SJCRH30 (cell line): ENCODE measurements at regions not wholly inside any gene's neighbourhood (a gene's known extent, or its start where the extent isn't known, plus 50 kb on each side); places are given as distances from the start of the nearest gene placed in this dataset.
A peak's percentile ranks its signal among the peaks of the same experiment; 100 is the strongest.

ENCODE experiments used
- DNase-seq, 2 experiments: peaks; one replicate each; pipeline ENCODE4 v3.0.0-alpha.2; 2015 to 2020
- H3K27ac ChIP-seq: fragments of 250-450 bp; sonication (Bioruptor Pico); 2 replicates; pipeline ENCODE4 v1.5.1; 2020; ENCODE audit warnings: mild to moderate bottlenecking, moderate library complexity
- H3K27me3 ChIP-seq: fragments of 250-450 bp; sonication (Bioruptor Pico); 2 replicates; pipeline ENCODE4 v1.5.1; 2020; ENCODE audit warnings: mild to moderate bottlenecking, moderate library complexity
- H3K36me3 ChIP-seq: fragments of 250-450 bp; sonication (Bioruptor Pico); 2 replicates; pipeline ENCODE4 v1.5.1; 2020; ENCODE audit warnings: mild to moderate bottlenecking, moderate library complexity
- H3K4me1 ChIP-seq: fragments of 250-450 bp; sonication (Bioruptor Pico); 2 replicates; pipeline ENCODE4 v1.5.1; 2020; ENCODE audit warnings: mild to moderate bottlenecking, moderate library complexity
- H3K4me3 ChIP-seq: fragments of 250-450 bp; sonication (Bioruptor Pico); 2 replicates; pipeline ENCODE4 v1.5.1; 2020; ENCODE audit warnings: mild to moderate bottlenecking, moderate library complexity
- H3K9me3 ChIP-seq: fragments of 250-450 bp; sonication (Bioruptor Pico); replicated peaks from 2 replicates; pipeline ENCODE4 v1.5.1; 2020; ENCODE audit warnings: mild to moderate bottlenecking, moderate library complexity

DNA sequence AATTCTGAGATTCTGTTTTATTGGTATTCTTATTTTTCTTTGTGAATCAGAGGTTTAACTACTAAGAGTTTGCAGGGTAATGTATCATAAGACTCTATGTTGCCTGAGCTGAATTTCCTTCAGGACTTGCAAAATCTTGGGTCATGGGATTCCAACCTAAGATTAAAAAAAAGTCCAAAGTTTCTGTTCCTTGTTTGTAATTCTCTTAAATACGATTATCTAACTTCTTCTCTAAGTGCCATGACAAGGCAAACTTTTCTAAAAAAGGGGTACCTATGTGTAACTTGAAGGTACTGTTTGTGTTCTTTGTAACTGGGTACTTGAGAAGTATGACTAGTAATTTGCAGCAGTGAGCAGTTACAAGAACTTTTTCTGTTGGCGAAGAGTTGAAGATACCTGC is 181.3 kb upstream of the ZEB2 start:
- no peak overlapping the region for H3K4me3 ChIP-seq
- no peaks in the 10 kb centered on the region for H3K9me3 ChIP-seq
- no peak for DNase-seq
- H3K27me3 ChIP-seq, result no peaks in the 10 kb centered on the region
- H3K36me3 ChIP-seq, result no peaks in the 10 kb centered on the region
- 0 out of 2 replicates have a peak, but pooled peaks cover 3% of the 10 kb centered on the region for H3K4me1 ChIP-seq
- no peak overlapping the region for H3K27ac ChIP-seq

DNA sequence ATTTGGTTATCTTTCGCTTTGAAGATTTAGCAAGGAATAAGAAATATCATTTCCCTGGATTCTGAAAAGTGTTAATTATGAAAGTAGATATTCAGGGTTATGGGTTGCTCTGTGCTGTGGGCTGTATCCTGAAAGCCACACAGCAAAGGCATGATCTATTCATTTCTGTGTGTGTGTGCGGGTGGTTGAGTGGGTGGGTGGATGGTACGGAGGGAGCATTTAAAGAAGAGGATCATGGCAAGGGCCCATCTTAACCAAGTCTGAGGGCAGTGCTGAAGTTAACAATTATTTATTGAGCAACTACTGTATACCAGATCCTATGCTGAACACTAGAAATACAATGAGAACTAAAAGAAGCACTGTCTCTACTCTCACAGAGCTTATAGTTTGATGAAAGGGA is 178.2 kb upstream of the ZEB2 start:
- Histone ChIP-seq H3K4me1 (no peaks in the 10 kb centered on the region), H3K27ac (no peak overlapping the region), H3K4me3 (no peak overlapping the region), H3K36me3 (no peaks in the 10 kb centered on the region), H3K27me3 (no peaks in the 10 kb centered on the region), H3K9me3 (no peaks in the 10 kb centered on the region)
- no peak for DNase-seq

- H3K4me3 ChIP-seq, result no peak overlapping the region
- H3K27ac ChIP-seq, result no peak overlapping the region
- no peak for DNase-seq
- H3K27me3 ChIP-seq, result no peaks in the 10 kb centered on the region
- no peaks in the 10 kb centered on the region for H3K4me1 ChIP-seq
- H3K36me3 ChIP-seq, result no peaks in the 10 kb centered on the region
- H3K9me3 ChIP-seq, result no peaks in the 10 kb centered on the region
Measured at GRCh38 chr2:144695657-144696056, 175.7 kb upstream of the ZEB2 start.

DNA sequence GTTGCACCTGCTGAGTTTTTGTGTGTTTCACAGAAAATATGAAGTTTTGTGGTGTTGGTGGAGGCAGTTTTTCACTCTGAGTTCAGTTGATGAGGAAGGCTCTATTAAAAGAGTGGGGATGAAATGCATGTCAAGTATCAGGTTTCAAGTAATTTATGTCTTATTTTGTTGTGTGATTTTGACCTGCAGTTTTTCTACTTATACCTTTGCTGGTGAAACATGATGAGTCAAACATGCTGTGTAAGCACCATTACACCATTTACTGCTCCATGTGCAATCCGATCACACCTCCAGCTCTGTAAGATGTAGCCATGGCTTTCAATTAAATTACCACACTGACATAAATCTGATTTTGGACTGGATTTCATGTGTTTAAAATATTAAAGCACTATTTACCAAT is 174.5 kb upstream of the ZEB2 start:
- H3K4me3 ChIP-seq, result no peak overlapping the region
- no peak overlapping the region for H3K27ac ChIP-seq

GRCh38 chr2:144693179-144693578 is 173.3 kb upstream of the ZEB2 start:
- Histone ChIP-seq H3K4me1 (no peaks in the 10 kb centered on the region), H3K36me3 (no peaks in the 10 kb centered on the region)
- no peak for DNase-seq

More for the DNA sequence above, 174.5 kb upstream of the ZEB2 start:
- H3K9me3 ChIP-seq, result no peaks in the 10 kb centered on the region
- H3K36me3 ChIP-seq, result no peaks in the 10 kb centered on the region
- DNase-seq, result no peak
- no peaks in the 10 kb centered on the region for H3K27me3 ChIP-seq
- no peaks in the 10 kb centered on the region for H3K4me1 ChIP-seq

GRCh38 chr2:144692661-144693060 is 172.7 kb upstream of the ZEB2 start:
- no peak overlapping the region for H3K4me3 ChIP-seq
- no peak overlapping the region for H3K27ac ChIP-seq
- no peaks in the 10 kb centered on the region for H3K9me3 ChIP-seq
- no peaks in the 10 kb centered on the region for H3K36me3 ChIP-seq
- no peaks in the 10 kb centered on the region for H3K27me3 ChIP-seq
- no peak for DNase-seq
- no peaks in the 10 kb centered on the region for H3K4me1 ChIP-seq

More at GRCh38 chr2:144693179-144693578, 173.3 kb upstream of the ZEB2 start:
- Histone ChIP-seq H3K27me3 (no peaks in the 10 kb centered on the region), H3K4me3 (no peak overlapping the region), H3K9me3 (no peaks in the 10 kb centered on the region), H3K27ac (no peak overlapping the region)

DNA sequence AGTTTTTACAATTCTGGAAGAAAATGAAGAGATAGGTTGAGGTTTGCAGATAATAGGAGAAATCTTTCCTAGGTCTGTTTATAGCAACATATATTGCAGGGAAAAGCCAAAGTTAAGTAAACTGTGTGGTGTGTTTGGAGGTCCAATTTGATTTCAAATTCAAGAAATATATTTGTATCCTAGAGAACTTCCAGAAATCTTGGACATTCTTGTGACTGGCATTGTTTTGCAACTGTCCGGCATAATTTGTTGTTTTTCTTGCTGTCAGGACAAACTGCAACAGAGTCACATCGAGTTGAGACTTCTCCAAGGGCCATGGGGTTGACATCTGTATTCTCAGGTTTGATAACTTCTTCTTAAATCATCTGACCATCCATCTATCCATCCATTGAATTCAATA is 170.9 kb upstream of the ZEB2 start:
- DNase-seq, result no peak
- no peak overlapping the region for H3K27ac ChIP-seq
- no peaks in the 10 kb centered on the region for H3K27me3 ChIP-seq
- no peaks in the 10 kb centered on the region for H3K4me1 ChIP-seq
- no peaks in the 10 kb centered on the region for H3K9me3 ChIP-seq
- no peaks in the 10 kb centered on the region for H3K36me3 ChIP-seq
- no peak overlapping the region for H3K4me3 ChIP-seq

- DNase-seq, result no peak
- Histone ChIP-seq H3K4me3 (no peak overlapping the region), H3K27me3 (no peaks in the 10 kb centered on the region), H3K9me3 (no peaks in the 10 kb centered on the region), H3K27ac (no peak overlapping the region), H3K4me1 (no peaks in the 10 kb centered on the region), H3K36me3 (no peaks in the 10 kb centered on the region)
Measured at GRCh38 chr2:144686518-144687215, 166.7 kb upstream of the ZEB2 start.

DNA sequence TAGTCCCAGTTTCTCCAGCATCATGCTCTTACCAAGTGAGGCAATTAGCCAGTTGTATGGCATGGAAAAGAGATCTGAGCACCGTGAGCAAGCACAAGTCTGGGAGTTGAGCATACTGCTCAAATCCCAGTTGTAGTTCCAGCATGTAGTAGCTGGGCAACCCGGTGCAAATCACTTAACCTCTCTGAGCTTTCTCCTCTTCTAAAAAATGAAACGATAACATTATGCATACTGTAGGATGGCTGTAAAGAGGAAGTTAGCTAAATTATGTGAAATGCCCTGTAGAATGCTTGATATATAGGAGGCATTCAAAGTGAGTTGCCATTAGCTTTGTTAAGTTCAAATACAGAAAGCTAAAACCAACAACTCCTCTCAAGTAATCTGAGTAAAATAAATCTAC is 164.0 kb upstream of the ZEB2 start:
- DNase-seq, result no peak
- Histone ChIP-seq H3K4me1 (no peaks in the 10 kb centered on the region), H3K27me3 (no peaks in the 10 kb centered on the region), H3K36me3 (no peaks in the 10 kb centered on the region), H3K9me3 (no peaks in the 10 kb centered on the region), H3K4me3 (no peak overlapping the region), H3K27ac (no peak overlapping the region)

DNA sequence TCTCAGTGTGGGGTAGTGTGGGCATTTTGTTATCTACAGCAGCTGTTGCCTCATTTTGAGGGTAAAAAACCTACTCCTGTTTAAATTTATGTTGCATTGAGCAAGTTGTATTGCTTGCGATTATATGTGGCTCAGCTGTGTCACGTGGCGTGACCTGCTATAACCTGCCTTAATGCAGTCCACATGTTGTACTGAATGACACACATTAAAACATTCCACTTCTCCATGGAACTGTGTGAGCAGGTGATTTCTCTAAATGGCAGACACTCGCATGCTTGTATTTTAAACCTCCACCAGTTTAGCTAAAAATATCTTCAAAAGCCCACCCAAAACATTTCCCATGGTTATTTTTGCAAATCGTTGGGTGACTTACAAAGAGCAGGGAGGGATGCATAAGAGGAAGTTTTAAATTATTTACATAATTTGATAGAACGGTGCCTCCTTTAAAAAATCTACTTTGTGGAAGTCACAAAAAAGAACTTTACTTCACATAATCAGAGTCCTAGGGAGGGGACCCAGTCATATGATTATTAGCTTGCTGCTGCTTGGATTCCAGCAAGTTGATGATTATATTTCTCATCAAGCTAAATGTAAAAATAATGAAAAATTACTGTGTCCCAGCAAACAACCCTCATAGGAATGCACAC is 163.3 kb upstream of the ZEB2 start:
- no peaks in the 10 kb centered on the region for H3K4me1 ChIP-seq
- no peaks in the 10 kb centered on the region for H3K27me3 ChIP-seq
- H3K36me3 ChIP-seq, result no peaks in the 10 kb centered on the region
- no peak overlapping the region for H3K4me3 ChIP-seq
- DNase-seq, result no peak
- H3K9me3 ChIP-seq, result no peaks in the 10 kb centered on the region
- no peak overlapping the region for H3K27ac ChIP-seq

DNA sequence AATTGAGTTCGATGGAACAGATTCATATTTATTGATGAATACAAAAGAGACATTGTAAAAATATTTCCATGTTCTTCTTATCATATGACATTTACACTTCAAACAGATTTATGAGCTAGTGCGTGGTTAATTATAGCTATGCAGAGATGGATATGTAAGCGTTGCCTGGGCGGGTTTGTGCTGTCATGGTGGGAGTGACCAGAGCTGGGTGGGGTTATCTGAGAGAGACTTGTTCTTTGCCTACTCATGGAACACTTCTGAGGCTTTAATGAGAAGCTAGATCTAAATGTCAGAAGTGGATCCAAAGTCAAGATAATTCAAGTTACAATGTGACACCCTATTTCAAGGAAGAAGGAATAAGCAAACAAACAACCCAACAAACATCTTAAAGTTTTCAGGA is 162.3 kb upstream of the ZEB2 start:
- Histone ChIP-seq H3K27ac (no peak overlapping the region), H3K4me3 (no peak overlapping the region), H3K36me3 (no peaks in the 10 kb centered on the region), H3K9me3 (no peaks in the 10 kb centered on the region), H3K4me1 (no peaks in the 10 kb centered on the region), H3K27me3 (no peaks in the 10 kb centered on the region)
- peak in 1 of 2 experiments; percentile 7 for DNase-seq

- no peak overlapping the region for H3K27ac ChIP-seq
- H3K4me1 ChIP-seq, result no peaks in the 10 kb centered on the region
- H3K36me3 ChIP-seq, result no peaks in the 10 kb centered on the region
- no peak for DNase-seq
- H3K4me3 ChIP-seq, result no peak overlapping the region
- H3K9me3 ChIP-seq, result no peaks in the 10 kb centered on the region
- no peaks in the 10 kb centered on the region for H3K27me3 ChIP-seq
Measured at GRCh38 chr2:144681389-144681788, 161.5 kb upstream of the ZEB2 start.

DNA sequence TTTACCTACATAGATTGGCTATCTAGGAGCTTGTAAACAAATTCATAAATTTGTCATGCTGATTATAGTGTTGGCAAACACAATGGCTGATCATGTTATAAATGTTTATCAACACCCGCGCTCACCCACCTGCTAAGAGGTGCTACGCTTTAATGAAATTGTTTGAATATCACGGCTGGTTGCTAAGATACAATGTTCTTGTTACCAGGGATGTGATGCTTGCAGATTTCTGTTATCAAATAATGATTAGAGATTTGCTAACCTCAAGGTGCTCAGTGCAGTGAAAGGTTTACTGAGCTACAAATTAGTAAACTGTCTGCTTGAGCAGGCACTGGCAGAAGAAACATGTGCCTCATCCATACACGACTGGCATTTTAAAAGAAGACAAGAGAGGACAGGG is 160.0 kb upstream of the ZEB2 start:
- Histone ChIP-seq H3K9me3 (no peaks in the 10 kb centered on the region), H3K27me3 (no peaks in the 10 kb centered on the region), H3K4me3 (no peak overlapping the region), H3K27ac (no peak overlapping the region), H3K36me3 (no peaks in the 10 kb centered on the region), H3K4me1 (no peaks in the 10 kb centered on the region)
- no peak for DNase-seq

DNA sequence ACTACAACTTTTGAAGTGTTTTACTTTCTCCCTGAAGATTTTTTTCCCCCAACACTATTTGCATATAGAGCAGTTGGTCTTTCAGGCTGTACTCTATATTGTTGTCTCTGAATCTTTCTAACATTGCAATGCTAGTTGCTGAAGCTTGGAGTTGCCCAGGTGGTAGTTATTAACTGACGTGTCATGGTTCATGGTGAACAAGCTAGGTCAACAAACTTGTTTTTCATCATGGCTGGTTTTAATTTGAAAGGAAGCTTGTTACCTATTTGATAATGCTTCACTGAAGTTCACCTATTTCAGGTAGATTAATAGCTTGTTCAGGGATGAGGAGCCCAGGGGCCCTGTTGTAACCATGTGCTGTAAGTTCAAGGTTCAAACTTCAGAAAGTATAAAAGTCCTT is 158.8 kb upstream of the ZEB2 start:
- DNase-seq, result no peak
- no peaks in the 10 kb centered on the region for H3K27me3 ChIP-seq
- no peaks in the 10 kb centered on the region for H3K9me3 ChIP-seq
- no peaks in the 10 kb centered on the region for H3K36me3 ChIP-seq
- no peak overlapping the region for H3K27ac ChIP-seq
- no peak overlapping the region for H3K4me3 ChIP-seq
- no peaks in the 10 kb centered on the region for H3K4me1 ChIP-seq

- Histone ChIP-seq H3K36me3 (no peaks in the 10 kb centered on the region), H3K9me3 (no peaks in the 10 kb centered on the region), H3K27me3 (no peaks in the 10 kb centered on the region), H3K27ac (no peak overlapping the region), H3K4me3 (no peak overlapping the region), H3K4me1 (no peaks in the 10 kb centered on the region)
- DNase-seq, result no peak
Measured at GRCh38 chr2:144675731-144676130, 155.8 kb upstream of the ZEB2 start.

DNA sequence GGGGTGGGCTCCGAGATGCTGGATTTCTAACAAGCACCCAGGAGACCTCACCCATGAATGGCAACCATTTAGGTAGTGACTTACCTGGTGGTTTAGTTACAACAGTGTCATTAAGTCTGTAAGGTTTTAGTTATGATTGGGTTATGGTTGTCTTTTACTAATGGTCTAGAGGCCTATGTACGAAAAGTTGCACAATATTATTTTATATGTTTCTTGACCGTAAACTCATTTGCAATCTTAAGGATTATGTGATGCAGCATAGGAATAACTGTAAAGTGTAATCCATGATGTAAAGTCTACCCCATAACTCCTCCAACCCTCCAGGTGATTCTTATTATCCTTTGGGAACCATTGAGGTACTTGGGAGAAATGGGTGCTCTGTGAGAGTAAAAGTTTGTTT is 155.4 kb upstream of the ZEB2 start:
- Histone ChIP-seq H3K27ac (no peak overlapping the region), H3K27me3 (no peaks in the 10 kb centered on the region), H3K36me3 (no peaks in the 10 kb centered on the region), H3K4me1 (no peaks in the 10 kb centered on the region), H3K4me3 (no peak overlapping the region), H3K9me3 (no peaks in the 10 kb centered on the region)
- no peak for DNase-seq
